Stimulated activated CD8-positive, alpha-beta memory T cell treated with anti-CD3 and anti-CD28 coated beads, Interleukin-7, amount 100 ng/mL, for 48 hours (primary cell): ENCODE measurements at regions not wholly inside any gene's neighbourhood (a gene's known extent, or its start where the extent isn't known, plus 50 kb on each side); places are given as distances from the start of the nearest gene placed in this dataset.

ENCODE experiments used
- DNase-seq, 2 donors: peaks; one replicate each; pipeline ENCODE4 v3.0.0-alpha.2; 2020; ENCODE audit warnings: low read depth in 1 of 2; ENCODE audit errors: extremely low read depth in 1 of 2

DNA sequence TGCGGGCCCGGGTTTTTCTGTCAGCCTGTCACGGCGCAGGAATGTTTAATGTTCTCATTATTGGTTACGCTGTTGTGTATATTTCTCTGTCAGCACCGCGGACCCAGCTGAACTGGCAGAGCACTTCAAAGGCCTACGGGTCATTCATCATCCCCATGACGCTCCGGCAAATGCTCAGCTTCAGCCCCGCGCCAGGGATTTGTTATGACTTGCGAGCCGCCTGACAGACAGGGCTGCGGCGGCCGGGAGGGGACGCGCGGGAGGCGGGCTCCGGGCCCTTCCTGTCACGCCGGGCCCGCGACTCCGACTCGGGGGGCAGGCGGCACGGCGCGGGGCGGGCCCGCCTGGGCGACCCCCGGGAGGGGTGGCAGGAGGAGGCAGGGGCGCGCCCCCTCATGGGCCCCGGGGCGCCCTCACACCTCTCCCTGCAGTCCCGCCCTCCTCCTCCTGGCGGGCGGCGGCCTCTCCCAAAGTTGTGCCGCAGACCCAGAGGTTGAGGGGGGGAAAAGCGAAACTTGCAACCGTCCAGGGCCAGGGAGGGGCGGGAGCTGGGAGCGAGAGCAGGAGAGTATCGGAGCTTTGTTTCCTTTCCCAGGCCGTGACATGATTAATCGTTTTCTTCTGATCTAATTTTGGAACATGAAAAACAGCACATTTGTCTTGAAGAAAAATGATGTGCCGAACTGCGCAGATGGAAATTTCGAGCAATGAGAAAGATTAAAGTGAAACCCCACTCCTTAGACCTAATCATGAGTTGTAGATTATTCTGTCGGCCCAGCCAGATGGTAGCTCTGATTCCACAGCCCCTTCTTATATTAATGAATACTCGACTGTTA, 59.3 kb upstream of the COMTD1 start:
- DNase-seq, result peak; percentile 47 to 57

- DNase-seq, result no peak
Measured at GRCh38 chr10:75294518-75294865, 58.7 kb upstream of the COMTD1 start.

DNA sequence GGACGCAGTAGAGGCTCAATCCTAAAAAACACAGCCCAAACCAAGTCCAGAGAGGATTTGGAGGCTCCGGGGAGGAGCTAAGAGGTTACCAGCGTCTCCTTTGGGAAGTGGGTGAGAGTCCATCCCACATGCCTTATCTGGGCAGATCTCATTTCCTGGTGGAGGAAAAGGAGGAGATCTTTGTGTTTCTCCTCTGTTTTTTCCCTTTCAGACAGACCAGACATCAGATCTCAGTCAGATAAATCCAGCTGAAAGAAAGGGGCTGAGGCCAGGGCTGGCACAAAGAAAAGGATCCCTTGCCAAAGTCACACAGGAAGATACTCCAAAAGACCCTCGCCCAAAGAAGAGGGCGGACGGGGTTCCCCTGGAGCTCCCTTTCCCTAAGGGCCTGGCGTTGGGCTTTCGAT, 58.3 kb upstream of the COMTD1 start:
- DNase-seq, result no peak

DNA sequence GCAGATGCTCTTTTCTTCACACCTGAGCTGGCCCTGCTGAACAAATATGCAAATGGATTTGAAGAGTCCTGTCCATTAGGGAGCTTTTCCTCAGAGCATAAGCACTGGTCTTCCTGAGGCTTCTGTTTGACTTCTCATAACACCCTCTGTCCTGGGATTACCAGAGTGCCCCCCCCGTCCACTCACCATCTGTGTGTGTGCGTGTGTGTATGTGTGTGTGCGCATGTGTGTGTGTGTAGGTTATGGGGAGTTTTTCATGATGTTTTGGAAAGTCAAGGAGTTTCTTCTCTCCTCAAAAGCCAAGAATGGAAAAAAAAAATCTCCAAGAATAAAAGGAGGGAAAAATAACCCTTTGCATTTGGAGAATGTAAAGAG, 57.7 kb upstream of the COMTD1 start:
- no peak for DNase-seq

DNA sequence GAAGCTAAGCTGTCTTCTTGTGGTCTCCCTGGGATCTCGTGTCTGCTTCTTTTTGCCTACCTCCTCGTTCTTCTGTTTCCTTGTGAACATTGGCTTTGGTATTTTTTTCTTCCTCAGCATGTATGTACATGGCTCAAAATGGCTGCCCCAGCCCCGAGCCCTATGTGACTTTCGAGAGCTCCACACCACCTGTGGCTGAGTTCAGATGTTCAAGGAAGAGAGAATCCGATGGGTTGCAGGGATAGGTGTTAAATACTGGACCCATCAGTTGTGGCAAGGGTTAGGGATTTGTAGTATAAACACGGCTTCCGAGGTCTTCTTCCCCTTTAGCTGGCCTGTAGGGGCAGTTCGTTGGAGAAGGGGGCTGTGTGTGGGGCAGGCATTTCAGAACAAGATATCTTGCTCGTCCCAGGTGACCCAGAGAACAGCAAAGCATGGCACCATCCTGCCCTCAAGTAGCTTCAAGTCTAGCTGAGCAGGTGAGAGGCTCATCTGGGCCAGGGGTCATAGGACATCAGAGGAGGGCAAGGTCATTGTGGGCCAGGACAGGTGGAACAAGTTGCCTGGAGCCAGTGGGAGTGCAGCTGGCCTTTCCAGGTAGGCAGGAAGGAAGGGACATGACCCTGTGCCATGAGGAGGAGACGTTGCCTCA, 57.2 kb upstream of the COMTD1 start:
- DNase-seq, result no peak

GRCh38 chr10:75291805-75292204, 56.0 kb upstream of the COMTD1 start:
- DNase-seq, result no peak

GRCh38 chr10:75288140-75288711, 52.5 kb upstream of the COMTD1 start:
- DNase-seq, result no peak

- DNase-seq, result no peak
Measured at GRCh38 chr10:75287697-75288096, 51.9 kb upstream of the COMTD1 start.

- no peak for DNase-seq
Measured at GRCh38 chr10:75286901-75287300, 51.1 kb upstream of the COMTD1 start.
